ENCODE measurements at regions not wholly inside any gene's neighbourhood (a gene's known extent, or its start where the extent isn't known, plus 50 kb on each side); places are given as distances from the start of the nearest gene placed in this dataset.
"Not testable (repeated sequence)": the region's sequence is repeated elsewhere in the genome, so short reads cannot be mapped to it uniquely, and the experiment has no call there.

GRCh38 chr19:21611659-21612402, 106.4 kb downstream of the ZNF429 start:
- Histone ChIP-seq H3K27me3 (no peaks in the 10 kb centered on the region), H3K27ac (no peak overlapping the region)
- intact Hi-C loops (cut with DNase I): no loop called here

GRCh38 chr19:21610787-21611186, 105.4 kb downstream of the ZNF429 start:
- H3K27ac ChIP-seq: no peak overlapping the region
- H3K27me3 ChIP-seq: no peaks in the 10 kb centered on the region
- no peaks in the 10 kb centered on the region for H3K9me3 ChIP-seq
- no peaks in the 10 kb centered on the region for H3K4me1 ChIP-seq
- DNase-seq (ENCODE audit: low spot score in 2 of 2): no peak
- intact Hi-C loops (cut with DNase I): no loop called here
- no peaks in the 10 kb centered on the region for H3K36me3 ChIP-seq
- H3K4me3 ChIP-seq: no peak overlapping the region
- TF ChIP-seq CTCF (IDR thresholded peaks at IDR 0.05): no peak

More at GRCh38 chr19:21611659-21612402, 106.4 kb downstream of the ZNF429 start:
- H3K36me3 ChIP-seq: no peaks in the 10 kb centered on the region
- no peak for DNase-seq (ENCODE audit: low spot score in 2 of 2)
- H3K4me3 ChIP-seq: no peak overlapping the region
- no peak for TF ChIP-seq CTCF (IDR thresholded peaks at IDR 0.05)
- H3K9me3 ChIP-seq: no peaks in the 10 kb centered on the region
- no peaks in the 10 kb centered on the region for H3K4me1 ChIP-seq

GRCh38 chr19:21610341-21610740, 104.9 kb downstream of the ZNF429 start:
- no peak overlapping the region for H3K27ac ChIP-seq
- no peaks in the 10 kb centered on the region for H3K4me1 ChIP-seq
- no peaks in the 10 kb centered on the region for H3K27me3 ChIP-seq
- DNase-seq (ENCODE audit: low spot score in 2 of 2): no peak
- no peaks in the 10 kb centered on the region for H3K9me3 ChIP-seq
- no peak for TF ChIP-seq CTCF (IDR thresholded peaks at IDR 0.05)
- H3K36me3 ChIP-seq: no peaks in the 10 kb centered on the region
- H3K4me3 ChIP-seq: no peak overlapping the region
- intact Hi-C loops (cut with DNase I): no loop called here

GRCh38 chr19:21608571-21608970, 103.2 kb downstream of the ZNF429 start:
- H3K4me1 ChIP-seq: no peaks in the 10 kb centered on the region
- H3K27ac ChIP-seq: no peak overlapping the region
- H3K4me3 ChIP-seq: no peak overlapping the region
- intact Hi-C loops (cut with DNase I): no loop called here
- H3K36me3 ChIP-seq: no peaks in the 10 kb centered on the region
- no peak for TF ChIP-seq CTCF (IDR thresholded peaks at IDR 0.05)
- no peak for DNase-seq (ENCODE audit: low spot score in 2 of 2)
- H3K9me3 ChIP-seq: no peaks in the 10 kb centered on the region
- no peaks in the 10 kb centered on the region for H3K27me3 ChIP-seq

GRCh38 chr19:21607449-21607848, 102.0 kb downstream of the ZNF429 start:
- no peaks in the 10 kb centered on the region for H3K36me3 ChIP-seq
- H3K4me3 ChIP-seq: no peak overlapping the region
- no peak overlapping the region for H3K27ac ChIP-seq
- no peaks in the 10 kb centered on the region for H3K9me3 ChIP-seq
- no peak for TF ChIP-seq CTCF (IDR thresholded peaks at IDR 0.05)
- H3K27me3 ChIP-seq: no peaks in the 10 kb centered on the region
- DNase-seq (ENCODE audit: low spot score in 2 of 2): no peak
- intact Hi-C loops (cut with DNase I): no loop called here
- H3K4me1 ChIP-seq: peaks cover 0 to 4% of the 10 kb centered on the region in 2 donors

- intact Hi-C loops (cut with DNase I); DNase-seq (ENCODE audit: low spot score in 2 of 2); H3K4me3 ChIP-seq; H3K27ac ChIP-seq; H3K4me1 ChIP-seq; H3K36me3 ChIP-seq; H3K9me3 ChIP-seq; H3K27me3 ChIP-seq: not testable (repeated sequence)
Measured at GRCh38 chr19:21607011-21607410, 101.6 kb downstream of the ZNF429 start.

- H3K36me3 ChIP-seq; intact Hi-C loops (cut with DNase I); H3K27ac ChIP-seq; H3K9me3 ChIP-seq; H3K4me3 ChIP-seq; H3K27me3 ChIP-seq; DNase-seq (ENCODE audit: low spot score in 2 of 2); H3K4me1 ChIP-seq: not testable (repeated sequence)
Measured at GRCh38 chr19:21606326-21606725, 100.9 kb downstream of the ZNF429 start.
